Astrocyte of the cerebellum (primary cell): ENCODE measurements at regions not wholly inside any gene's neighbourhood (a gene's known extent, or its start where the extent isn't known, plus 50 kb on each side); places are given as distances from the start of the nearest gene placed in this dataset.
A peak's percentile ranks its signal among the peaks of the same experiment; 100 is the strongest.

Experiments used
- DNase-seq: peaks from one replicate; pipeline ENCODE4 v3.0.0-alpha.2; 2011; ENCODE audit warnings: low read depth
- H3K4me3 ChIP-seq: 2 replicates; pipeline ENCODE4 v1.5.1; 2011; ENCODE audit warnings: mild to moderate bottlenecking, low read depth, low read length, moderate library complexity
- CTCF ChIP-seq: IDR thresholded peaks from 2 replicates; pipeline ENCODE4 v1.5.1; 2012; ENCODE audit warnings: low read length, low read depth, moderate library complexity, mild to moderate bottlenecking; ENCODE audit errors: missing control alignments
- in situ Hi-C: cut with HindIII; loops from 2 replicates; pipeline ENCODE4 v1.10.0; 2017; ENCODE audit warnings: low sequenced_read_pairs

- H3K4me3 ChIP-seq = no peak overlapping the region
- in situ Hi-C loops = no loop called here
- no peak for TF ChIP-seq CTCF
- no peak for DNase-seq
Measured at GRCh38 chr2:198638577-198638976, 819.2 kb downstream of the SATB2 start.

GRCh38 chr2:198630384-198630783, 826.0 kb downstream of the PLCL1 start:
- no peak overlapping the region for H3K4me3 ChIP-seq
- no peak for DNase-seq
- in situ Hi-C loops = no loop called here
- no peak for TF ChIP-seq CTCF

- in situ Hi-C loops = no loop called here
- no peak for DNase-seq
- no peak for TF ChIP-seq CTCF
- no peak overlapping the region for H3K4me3 ChIP-seq
Measured at GRCh38 chr2:198628596-198628995, 824.2 kb downstream of the PLCL1 start.

- H3K4me3 ChIP-seq = no peak overlapping the region
- DNase-seq = no peak
- no peak for TF ChIP-seq CTCF
- in situ Hi-C loops = no loop called here
Measured at GRCh38 chr2:198622986-198623730, 818.8 kb downstream of the PLCL1 start.

GRCh38 chr2:198615972-198616371, 811.6 kb downstream of the PLCL1 start:
- in situ Hi-C loops = no loop called here
- no peak for TF ChIP-seq CTCF
- no peak overlapping the region for H3K4me3 ChIP-seq
- DNase-seq = peak; percentile 28

GRCh38 chr2:198611201-198611600, 806.8 kb downstream of the PLCL1 start:
- no peak for DNase-seq
- in situ Hi-C loops = no loop called here
- H3K4me3 ChIP-seq = no peak overlapping the region
- TF ChIP-seq CTCF = no peak
